Panc1 (cell line): ENCODE measurements at regions not wholly inside any gene's neighbourhood (a gene's known extent, or its start where the extent isn't known, plus 50 kb on each side); places are given as distances from the start of the nearest gene placed in this dataset.

Experiments
- CTCF ChIP-seq: fragments of 450-650 bp; IDR thresholded peaks from 2 replicates; pipeline ENCODE4 v1.5.1; 2017; ENCODE audit warnings: mild to moderate bottlenecking
- REST ChIP-seq, 2 experiments: IDR thresholded peaks; 2 replicates each; pipeline ENCODE4 v1.6.1; 2011 to 2012; ENCODE audit warnings: low read depth in 2 of 2, control low read depth in 1 of 2, low read length in 1 of 2, mild to moderate bottlenecking in 1 of 2, moderate library complexity in 1 of 2; ENCODE audit not compliant: insufficient read depth in 1 of 2
- SIN3A ChIP-seq: IDR thresholded peaks from 2 replicates; pipeline ENCODE4 v1.6.1; 2012; ENCODE audit warnings: low read depth, mild to moderate bottlenecking, low read length, moderate library complexity, borderline replicate concordance; ENCODE audit not compliant: insufficient read depth

- no peak for TF ChIP-seq CTCF
- TF ChIP-seq SIN3A = no peak
- no peak for TF ChIP-seq REST (IDR thresholded peaks at IDR 0.05; ENCODE audit: insufficient read depth in 1 of 2, low read depth in 2 of 2, low read length in 1 of 2)
Measured at GRCh38 chr3:98968824-98969223, 67.3 kb upstream of the DCBLD2 start.
